ENCODE measurements at regions not wholly inside any gene's neighbourhood (a gene's known extent, or its start where the extent isn't known, plus 50 kb on each side); places are given as distances from the start of the nearest gene placed in this dataset.

DNA sequence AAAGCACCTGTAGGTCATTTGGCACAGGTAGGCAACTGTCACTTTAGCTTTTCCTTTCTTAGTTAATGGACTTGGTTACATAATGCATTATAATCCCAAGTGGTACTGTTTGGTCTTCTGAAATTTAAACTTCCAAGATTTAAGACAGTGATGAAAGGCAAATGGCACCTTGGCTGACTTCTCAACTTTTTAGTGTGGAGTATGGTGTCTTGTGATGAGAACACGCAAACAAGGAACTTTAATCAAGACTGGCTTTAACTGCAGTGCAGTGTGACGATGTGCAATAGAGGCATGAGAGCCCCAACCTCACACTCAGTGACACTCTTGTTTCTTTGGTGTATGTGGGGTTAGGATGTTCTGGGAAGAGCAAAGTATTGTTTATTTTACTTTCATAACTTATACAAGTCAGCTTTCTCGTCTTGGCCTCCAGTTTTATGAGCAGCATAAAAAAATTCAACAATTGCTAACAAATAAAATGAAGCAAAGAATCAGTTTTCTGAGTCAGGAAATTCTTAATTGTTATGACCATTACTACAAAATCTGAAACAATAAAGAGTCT lies 171.9 kb downstream of the MAD2L1 start:
- TF ChIP-seq, protein P1, sequence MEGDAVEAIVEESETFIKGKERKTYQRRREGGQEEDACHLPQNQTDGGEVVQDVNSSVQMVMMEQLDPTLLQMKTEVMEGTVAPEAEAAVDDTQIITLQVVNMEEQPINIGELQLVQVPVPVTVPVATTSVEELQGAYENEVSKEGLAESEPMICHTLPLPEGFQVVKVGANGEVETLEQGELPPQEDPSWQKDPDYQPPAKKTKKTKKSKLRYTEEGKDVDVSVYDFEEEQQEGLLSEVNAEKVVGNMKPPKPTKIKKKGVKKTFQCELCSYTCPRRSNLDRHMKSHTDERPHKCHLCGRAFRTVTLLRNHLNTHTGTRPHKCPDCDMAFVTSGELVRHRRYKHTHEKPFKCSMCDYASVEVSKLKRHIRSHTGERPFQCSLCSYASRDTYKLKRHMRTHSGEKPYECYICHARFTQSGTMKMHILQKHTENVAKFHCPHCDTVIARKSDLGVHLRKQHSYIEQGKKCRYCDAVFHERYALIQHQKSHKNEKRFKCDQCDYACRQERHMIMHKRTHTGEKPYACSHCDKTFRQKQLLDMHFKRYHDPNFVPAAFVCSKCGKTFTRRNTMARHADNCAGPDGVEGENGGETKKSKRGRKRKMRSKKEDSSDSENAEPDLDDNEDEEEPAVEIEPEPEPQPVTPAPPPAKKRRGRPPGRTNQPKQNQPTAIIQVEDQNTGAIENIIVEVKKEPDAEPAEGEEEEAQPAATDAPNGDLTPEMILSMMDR (IDR thresholded peaks at IDR 0.05), result no peak
- no peak overlapping the region for H3K27ac ChIP-seq
- no peak overlapping the region for H3K4me3 ChIP-seq
- no peak for DNase-seq (ENCODE audit: low spot score)

DNA sequence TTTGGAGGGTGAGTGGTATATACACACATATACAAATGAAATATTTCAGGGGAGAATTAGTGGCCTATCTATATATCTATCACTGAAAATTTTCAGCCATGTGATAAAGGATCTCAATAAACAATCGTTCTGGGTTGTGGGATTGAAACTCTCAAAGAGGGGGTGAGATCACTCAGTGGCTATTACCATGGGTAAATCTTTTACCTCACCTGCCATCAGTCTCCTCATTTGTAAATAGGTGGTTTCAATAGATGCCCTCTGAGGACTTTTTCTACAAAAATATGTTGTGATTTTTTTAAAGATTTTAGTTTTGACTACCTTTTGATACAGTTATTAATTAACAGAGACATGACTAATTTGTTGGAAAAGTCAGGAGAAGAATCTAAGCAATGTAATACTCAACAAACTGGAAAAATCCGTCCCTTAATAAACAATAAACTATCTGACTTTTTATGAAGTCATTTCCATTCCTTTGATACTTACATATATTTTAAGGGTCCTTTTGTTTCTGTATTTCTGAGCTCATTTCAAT lies 192.8 kb downstream of the MAD2L1 start:
- TF ChIP-seq, protein P1 (IDR thresholded peaks at IDR 0.05), result no peak

DNA sequence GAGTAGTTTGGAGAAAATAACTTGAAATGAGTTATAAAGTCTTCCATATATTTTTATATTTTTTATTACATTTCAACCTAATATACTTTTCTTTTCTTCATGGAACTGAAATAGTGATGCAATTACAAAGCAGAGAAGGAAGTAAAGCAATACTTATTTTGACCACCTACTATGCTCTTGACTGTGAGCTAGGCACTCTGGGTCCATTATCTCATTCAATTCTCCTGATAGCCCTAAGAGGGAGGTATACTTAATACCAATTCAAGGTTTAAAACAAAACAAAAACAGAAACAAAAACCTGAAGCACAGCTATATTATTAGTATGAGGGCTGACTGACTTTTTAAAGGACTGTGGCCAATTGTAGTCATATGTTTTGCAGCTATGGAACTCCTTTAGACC lies 193.5 kb downstream of the MAD2L1 start:
- DNase-seq (ENCODE audit: low spot score), result no peak
- TF ChIP-seq, protein P1 (IDR thresholded peaks at IDR 0.05), result no peak
- Histone ChIP-seq H3K27ac (no peak overlapping the region), H3K4me3 (no peak overlapping the region)

More for the DNA sequence above, 192.8 kb downstream of the MAD2L1 start:
- no peak for DNase-seq (ENCODE audit: low spot score)
- no peak overlapping the region for H3K4me3 ChIP-seq
- no peak overlapping the region for H3K27ac ChIP-seq

DNA sequence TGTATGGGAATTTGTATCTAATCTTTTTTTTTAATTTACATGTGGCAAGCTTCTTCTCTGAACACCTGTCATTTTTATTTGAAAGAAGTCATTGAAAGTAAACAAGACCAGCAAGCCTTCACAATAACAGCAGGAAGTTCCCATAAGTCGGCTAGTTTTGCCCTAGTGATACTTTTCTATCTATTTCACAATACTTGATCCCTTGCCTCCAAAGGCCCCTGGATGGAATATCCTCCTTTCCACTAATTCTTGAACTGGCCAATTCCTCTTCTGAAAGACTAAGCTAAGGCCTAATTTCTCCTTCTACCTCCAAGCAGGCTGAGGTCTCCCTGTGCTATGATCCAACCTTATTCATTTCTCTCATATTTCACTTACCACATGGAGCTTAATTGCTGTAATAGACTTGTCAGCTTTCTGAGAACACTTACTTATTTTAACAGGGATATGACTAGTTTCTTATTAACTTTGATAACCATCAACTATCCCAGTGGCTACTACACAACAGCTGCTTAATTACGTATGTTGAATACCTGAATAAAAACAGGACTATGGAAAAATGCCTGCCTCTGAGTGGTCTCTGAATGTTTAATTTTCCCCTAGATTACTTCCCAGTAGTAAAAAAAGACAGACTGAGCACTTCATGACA lies 194.2 kb downstream of the MAD2L1 start:
- no peak overlapping the region for H3K4me3 ChIP-seq
- H3K27ac ChIP-seq, result no peak overlapping the region
- DNase-seq (ENCODE audit: low spot score), result no peak
- TF ChIP-seq, protein P1 (IDR thresholded peaks at IDR 0.05), result no peak

DNA sequence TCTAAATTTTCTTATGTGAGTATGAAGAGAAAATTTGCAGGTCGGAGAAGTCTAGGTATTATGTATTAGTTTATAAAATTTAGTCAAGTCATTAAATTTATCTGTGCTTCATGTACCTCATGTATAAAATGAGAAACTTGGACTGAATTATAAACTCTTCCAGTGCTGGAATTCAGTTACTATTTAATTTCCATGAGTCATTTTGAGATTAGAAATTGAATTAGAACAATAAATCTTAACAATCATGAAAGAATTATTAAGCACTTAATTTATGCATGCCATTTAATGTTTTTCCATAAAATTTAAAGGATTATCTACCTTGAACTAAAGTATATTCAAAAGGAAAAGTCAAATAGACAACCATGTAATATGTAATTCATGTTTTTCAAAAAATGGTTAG lies 195.8 kb downstream of the MAD2L1 start:
- Histone ChIP-seq H3K4me3 (no peak overlapping the region), H3K27ac (no peak overlapping the region)
- TF ChIP-seq, protein P1 (IDR thresholded peaks at IDR 0.05), result no peak
- DNase-seq (ENCODE audit: low spot score), result no peak

DNA sequence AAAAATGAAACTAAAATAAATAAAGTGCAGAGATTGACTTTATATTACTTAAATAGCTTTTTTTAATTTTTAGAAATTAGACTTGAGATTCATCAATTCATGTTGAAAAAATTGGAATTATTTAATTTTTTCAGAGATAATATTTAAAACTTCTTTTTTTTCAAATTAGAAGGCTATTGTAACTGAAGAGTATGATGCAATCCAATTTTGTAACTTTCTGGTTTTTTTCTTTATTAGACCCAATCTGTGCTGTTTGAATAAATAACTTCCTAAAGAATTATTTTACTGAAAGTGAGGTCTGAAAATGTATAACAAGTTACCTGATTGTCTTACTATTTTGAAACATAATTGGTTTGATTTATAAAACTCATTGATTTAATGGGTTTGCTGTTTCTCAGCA lies 200.9 kb downstream of the MAD2L1 start:
- H3K4me3 ChIP-seq, result no peak overlapping the region
- TF ChIP-seq, protein P1 (IDR thresholded peaks at IDR 0.05), result no peak
- no peak for DNase-seq (ENCODE audit: low spot score)
- H3K27ac ChIP-seq, result peak overlapping the region in 1 of 2 donors; percentile 6

DNA sequence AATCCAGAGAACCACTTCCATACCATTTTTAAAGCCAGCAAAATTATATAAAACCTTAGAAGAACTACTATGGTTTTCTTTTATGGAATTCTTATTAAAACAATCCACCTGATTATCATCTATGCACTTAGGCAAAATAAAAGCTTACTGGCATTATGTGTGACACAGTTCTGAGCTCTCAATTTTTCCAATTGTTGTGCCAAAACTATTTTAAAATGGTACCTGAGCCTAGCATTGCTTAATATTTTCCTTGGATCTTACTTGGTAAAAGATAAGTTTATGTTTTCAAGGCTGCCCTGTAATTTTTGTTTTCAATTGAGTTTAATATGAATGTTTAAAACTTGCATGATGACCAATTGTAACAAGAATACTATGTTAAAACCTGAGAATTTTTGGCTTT lies 201.3 kb downstream of the MAD2L1 start:
- H3K27ac ChIP-seq, result peak overlapping the region; percentile 6 to 20
- TF ChIP-seq, protein P1 (IDR thresholded peaks at IDR 0.05), result no peak
- no peak overlapping the region for H3K4me3 ChIP-seq
- no peak for DNase-seq (ENCODE audit: low spot score)

Measured in coronary artery (tissue), 2 donors.